ENCODE measurements at regions not wholly inside any gene's neighbourhood (a gene's known extent, or its start where the extent isn't known, plus 50 kb on each side); places are given as distances from the start of the nearest gene placed in this dataset.

DNA sequence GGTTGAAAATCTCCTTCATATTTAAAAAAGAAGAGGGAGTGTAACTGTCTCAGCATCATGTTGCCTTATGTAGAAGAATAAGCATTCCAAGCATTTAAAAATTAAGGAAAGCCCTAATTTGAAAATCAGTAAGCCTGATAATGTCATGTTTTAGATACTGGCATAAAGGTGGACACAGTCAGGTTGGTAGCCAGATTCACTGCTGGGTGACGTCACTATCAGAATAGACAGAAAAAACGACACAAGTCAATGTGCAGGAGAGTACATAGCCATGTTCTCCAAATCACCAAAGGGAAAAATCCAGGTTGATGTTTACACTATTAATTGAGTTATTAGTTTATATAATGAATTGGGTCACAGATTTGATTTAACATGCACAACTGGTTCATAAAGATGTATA is 50.8 kb upstream of the POU3F2 start:
- ATAC-seq (ENCODE audit: low FRiP score) (no peak), DNase-seq (no peak)
- Histone ChIP-seq H3K9me3 (ENCODE audit: control insufficient read depth, low read length) (peaks cover 2% of the 10 kb centered on the region), H3K27me3 (ENCODE audit: control insufficient read depth in 1 of 2, insufficient read depth in 2 of 2, low read length in 1 of 2) (peaks cover 0 to 2% of the 10 kb centered on the region in 2 donors), H3K4me1 (ENCODE audit: control insufficient read depth in 1 of 2, insufficient read depth in 2 of 2, low read length in 2 of 2) (no peaks in the 10 kb centered on the region), H3K27ac (ENCODE audit: low read depth in 1 of 2, low read length in 2 of 2) (no peak overlapping the region), H3K4me3 (ENCODE audit: low read length in 2 of 2) (no peak overlapping the region), H3K36me3 (ENCODE audit: control insufficient read depth in 1 of 2, insufficient read depth in 2 of 2, low read length in 1 of 2) (no peaks in the 10 kb centered on the region)
- 74 to 76% methylated on average over 2 of the region's 2 CpGs for WGBS, 2 donors
- intact Hi-C loops (cut with DNase I): no loop called here

Small RNA genes lying in the stretch of these regions (microRNA-seq; reads per million reads assigned to microRNA genes)
- gene MIR2113: 0 reads per million in 2 donors

Measured in aorta (tissue), 5 donors.